HG02759 (cell line): ENCODE measurements at regions not wholly inside any gene's neighbourhood (a gene's known extent, or its start where the extent isn't known, plus 50 kb on each side); places are given as distances from the start of the nearest gene placed in this dataset.
"Not testable (repeated sequence)": the region's sequence is repeated elsewhere in the genome, so short reads cannot be mapped to it uniquely, and the experiment has no call there.

Experiments used
- ATAC-seq: cut with Tn5 transposase; IDR thresholded peaks from one replicate; pipeline ENCODE4 v1.9.1; 2021; ENCODE audit warnings: mild to moderate bottlenecking, moderate library complexity; ENCODE audit not compliant: unreplicated experiment

- ATAC-seq, result no peak
These were observed 302.0 kb downstream of the ALDH8A1 start for GRCh38 chr6:134647861-134648260.

GRCh38 chr6:134642819-134643218 lies 307.1 kb downstream of the ALDH8A1 start:
- ATAC-seq, result no peak

GRCh38 chr6:134642279-134642678 lies 307.6 kb downstream of the ALDH8A1 start:
- ATAC-seq, result no peak

GRCh38 chr6:134640975-134641429 lies 308.9 kb downstream of the ALDH8A1 start:
- peak; percentile 78 for ATAC-seq

- ATAC-seq, result no peak
These were observed 309.7 kb downstream of the ALDH8A1 start for GRCh38 chr6:134640229-134640628.

GRCh38 chr6:134637847-134638437 lies 312.0 kb downstream of the ALDH8A1 start:
- no peak for ATAC-seq

GRCh38 chr6:134637282-134637681 lies 312.6 kb downstream of the ALDH8A1 start:
- no peak for ATAC-seq

- ATAC-seq, result peak; percentile 71
These were observed 313.6 kb downstream of the ALDH8A1 start for GRCh38 chr6:134636186-134636799.

- no peak for ATAC-seq
These were observed 314.9 kb downstream of the ALDH8A1 start for GRCh38 chr6:134634966-134635365.

- ATAC-seq, result no peak
These were observed 315.4 kb downstream of the ALDH8A1 start for GRCh38 chr6:134634466-134634865.

GRCh38 chr6:134632982-134633940 lies 315.3 kb upstream of the SGK1 start:
- ATAC-seq, result not testable (repeated sequence)

- no peak for ATAC-seq
These were observed 314.1 kb upstream of the SGK1 start for GRCh38 chr6:134632024-134632423.

- ATAC-seq, result no peak
These were observed 313.5 kb upstream of the SGK1 start for GRCh38 chr6:134631398-134631924.

GRCh38 chr6:134630508-134631121 lies 312.7 kb upstream of the SGK1 start:
- no peak for ATAC-seq

GRCh38 chr6:134628154-134628553 lies 310.2 kb upstream of the SGK1 start:
- no peak for ATAC-seq

GRCh38 chr6:134627707-134628106 lies 309.8 kb upstream of the SGK1 start:
- ATAC-seq, result no peak

GRCh38 chr6:134626589-134626988 lies 308.7 kb upstream of the SGK1 start:
- no peak for ATAC-seq

- ATAC-seq, result no peak
These were observed 308.2 kb upstream of the SGK1 start for GRCh38 chr6:134626086-134626485.

GRCh38 chr6:134624781-134625180 lies 306.9 kb upstream of the SGK1 start:
- no peak for ATAC-seq

GRCh38 chr6:134623401-134623800 lies 305.5 kb upstream of the SGK1 start:
- ATAC-seq, result no peak
